Right atrium auricular region (tissue), 2 donors: ENCODE measurements at regions not wholly inside any gene's neighbourhood (a gene's known extent, or its start where the extent isn't known, plus 50 kb on each side); places are given as distances from the start of the nearest gene placed in this dataset.

Experiments used
- DNase-seq: peaks from one replicate; pipeline ENCODE4 v3.0.0-alpha.2; 2019; ENCODE audit warnings: low spot score
- H3K27ac ChIP-seq, 2 donors: fragments of 200-600 bp; sonication (generic); 1 replicate in 1 of 2; 2 replicates in 1 of 2; pipeline ENCODE4 v1.5.1; 2016 to 2019
- H3K27me3 ChIP-seq, 2 donors: fragments of 200-600 bp; sonication (generic); one replicate each; pipeline versions ENCODE4 v1.5.1 to v1.6.0; 2017 to 2019
- H3K36me3 ChIP-seq: fragments of 200-600 bp; sonication (generic); one replicate; pipeline ENCODE4 v1.5.1; 2016
- H3K4me1 ChIP-seq, 2 donors: fragments of 200-600 bp; sonication (generic); one replicate each; pipeline versions ENCODE4 v1.5.1 to v1.6.0; 2017 to 2019
- H3K4me3 ChIP-seq, 2 donors: fragments of 200-600 bp; sonication (generic); 1 replicate in 1 of 2; 2 replicates in 1 of 2; pipeline ENCODE4 v1.5.1; 2017 to 2019; ENCODE audit warnings: mild to moderate bottlenecking in 1 of 2, moderate library complexity in 1 of 2
- H3K9me3 ChIP-seq, 2 donors: fragments of 200-600 bp; sonication (generic); one replicate each; pipeline ENCODE4 v1.5.1; 2019
- TF ChIP-seq, protein P1 (sequence below), 2 donors: fragments of 200-600 bp; sonication (generic); IDR thresholded peaks; one replicate each; pipeline ENCODE4 v1.5.1; 2019; ENCODE audit warnings: antibody characterized with exemption in 2 of 2

DNA sequence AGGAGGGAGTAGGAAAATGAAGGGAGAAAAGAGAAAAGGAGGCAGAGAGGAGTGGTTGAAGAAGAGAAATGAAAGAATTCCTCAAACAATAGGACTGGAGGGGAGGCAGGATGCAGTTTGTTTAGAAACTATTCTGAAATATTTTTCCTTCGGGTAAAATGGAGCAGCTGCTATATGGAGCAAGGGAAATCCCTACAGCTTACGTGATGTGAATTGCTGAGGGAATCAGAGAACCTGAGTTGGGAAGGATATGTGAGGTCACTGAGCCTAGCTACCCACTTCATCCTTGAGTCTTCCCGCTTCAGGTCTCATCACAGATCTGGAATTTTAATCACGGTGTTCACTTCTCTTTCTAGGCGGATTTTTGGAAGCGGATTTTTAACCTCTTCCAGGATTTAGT, 204.3 kb downstream of the ERCC6L2 start:
- no peak for DNase-seq
- Histone ChIP-seq H3K4me1 (no peaks in the 10 kb centered on the region), H3K27ac (no peak overlapping the region), H3K9me3 (no peaks in the 10 kb centered on the region), H3K36me3 (no peaks in the 10 kb centered on the region), H3K4me3 (no peak overlapping the region), H3K27me3 (no peaks in the 10 kb centered on the region)
- TF ChIP-seq, protein P1, sequence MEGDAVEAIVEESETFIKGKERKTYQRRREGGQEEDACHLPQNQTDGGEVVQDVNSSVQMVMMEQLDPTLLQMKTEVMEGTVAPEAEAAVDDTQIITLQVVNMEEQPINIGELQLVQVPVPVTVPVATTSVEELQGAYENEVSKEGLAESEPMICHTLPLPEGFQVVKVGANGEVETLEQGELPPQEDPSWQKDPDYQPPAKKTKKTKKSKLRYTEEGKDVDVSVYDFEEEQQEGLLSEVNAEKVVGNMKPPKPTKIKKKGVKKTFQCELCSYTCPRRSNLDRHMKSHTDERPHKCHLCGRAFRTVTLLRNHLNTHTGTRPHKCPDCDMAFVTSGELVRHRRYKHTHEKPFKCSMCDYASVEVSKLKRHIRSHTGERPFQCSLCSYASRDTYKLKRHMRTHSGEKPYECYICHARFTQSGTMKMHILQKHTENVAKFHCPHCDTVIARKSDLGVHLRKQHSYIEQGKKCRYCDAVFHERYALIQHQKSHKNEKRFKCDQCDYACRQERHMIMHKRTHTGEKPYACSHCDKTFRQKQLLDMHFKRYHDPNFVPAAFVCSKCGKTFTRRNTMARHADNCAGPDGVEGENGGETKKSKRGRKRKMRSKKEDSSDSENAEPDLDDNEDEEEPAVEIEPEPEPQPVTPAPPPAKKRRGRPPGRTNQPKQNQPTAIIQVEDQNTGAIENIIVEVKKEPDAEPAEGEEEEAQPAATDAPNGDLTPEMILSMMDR (IDR thresholded peaks at IDR 0.05) = no peak

DNA sequence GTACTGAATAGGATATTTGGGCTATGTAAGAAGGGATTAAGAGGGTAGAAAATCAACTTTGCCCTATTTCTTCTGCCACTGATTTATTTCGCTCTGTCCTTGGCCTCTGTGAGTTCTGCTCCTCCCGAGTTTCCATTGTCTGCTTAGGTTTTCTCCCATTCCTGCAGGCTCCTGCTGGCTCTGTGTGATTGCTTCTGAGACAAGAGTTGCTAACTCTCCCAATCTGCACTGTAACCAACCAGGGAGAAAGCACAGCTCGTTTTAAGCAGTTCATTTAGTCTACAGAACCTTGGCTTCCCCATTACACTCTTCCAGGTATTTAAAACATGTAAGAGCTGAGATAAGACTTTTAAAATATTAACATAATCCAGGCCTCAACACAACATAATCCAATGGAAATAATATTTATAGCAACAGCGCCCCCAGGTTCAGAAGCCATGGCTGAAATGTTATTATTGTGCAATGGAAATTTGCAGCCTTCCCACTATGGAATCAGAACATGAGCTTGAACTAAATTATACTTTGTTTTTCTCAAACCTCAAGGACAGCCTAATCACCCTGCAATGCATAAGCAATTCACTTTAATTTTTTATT, 203.5 kb downstream of the ERCC6L2 start:
- Histone ChIP-seq H3K4me3 (no peak overlapping the region), H3K27me3 (no peaks in the 10 kb centered on the region), H3K27ac (no peak overlapping the region), H3K4me1 (peaks cover 0 to 1% of the 10 kb centered on the region in 2 donors), H3K36me3 (no peaks in the 10 kb centered on the region), H3K9me3 (no peaks in the 10 kb centered on the region)
- TF ChIP-seq, protein P1 (IDR thresholded peaks at IDR 0.05) = no peak
- no peak for DNase-seq

DNA sequence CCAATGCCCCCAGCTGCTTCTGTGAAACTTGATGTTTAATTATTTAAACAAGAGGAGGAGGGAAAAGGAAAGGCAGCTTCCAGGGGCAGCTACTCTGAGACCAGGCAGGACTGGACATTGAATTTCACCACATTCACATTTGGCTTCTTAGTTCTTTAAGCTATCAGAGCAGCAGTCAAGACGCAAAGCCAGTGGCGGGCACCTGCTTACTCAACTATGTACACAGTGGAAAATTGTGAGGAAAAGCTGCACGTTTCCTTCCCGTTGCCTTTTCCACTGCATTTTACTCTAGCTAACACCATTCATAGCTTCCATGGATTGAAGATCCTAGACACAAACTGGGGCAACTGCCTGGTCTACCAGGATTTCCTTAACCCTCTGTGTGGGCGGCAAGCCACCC, 200.3 kb downstream of the ERCC6L2 start:
- Histone ChIP-seq H3K9me3 (no peaks in the 10 kb centered on the region), H3K4me1 (peaks cover 0 to 10% of the 10 kb centered on the region in 2 donors), H3K4me3 (no peak overlapping the region), H3K27me3 (no peaks in the 10 kb centered on the region), H3K36me3 (no peaks in the 10 kb centered on the region), H3K27ac (no peak overlapping the region)
- no peak for DNase-seq
- TF ChIP-seq, protein P1 (IDR thresholded peaks at IDR 0.05) = no peak

DNA sequence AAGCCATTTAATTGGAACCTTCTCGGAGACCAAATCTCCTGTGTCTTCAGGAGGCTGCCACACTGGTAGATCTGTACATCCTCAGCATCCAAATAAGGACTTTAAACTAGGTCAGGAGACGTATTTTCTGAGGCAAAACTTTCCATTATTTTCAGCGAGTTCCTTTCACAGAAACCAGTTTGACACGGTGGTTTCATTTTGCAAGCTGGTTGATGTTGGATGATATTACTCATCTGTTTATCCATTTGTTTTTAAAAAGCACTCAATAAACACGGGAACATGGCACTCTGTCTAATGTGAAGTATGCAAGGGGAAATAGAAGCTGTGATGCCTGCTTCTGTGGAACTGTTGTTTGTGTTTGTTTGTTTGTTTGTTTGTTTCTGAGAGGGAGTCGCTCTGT, 199.6 kb downstream of the ERCC6L2 start:
- H3K36me3 ChIP-seq = no peaks in the 10 kb centered on the region
- no peaks in the 10 kb centered on the region for H3K27me3 ChIP-seq
- no peaks in the 10 kb centered on the region for H3K9me3 ChIP-seq
- TF ChIP-seq, protein P1 (IDR thresholded peaks at IDR 0.05) = no peak
- no peak overlapping the region for H3K4me3 ChIP-seq
- no peak for DNase-seq
- H3K4me1 ChIP-seq = peaks cover 0 to 10% of the 10 kb centered on the region in 2 donors
- H3K27ac ChIP-seq = no peak overlapping the region

DNA sequence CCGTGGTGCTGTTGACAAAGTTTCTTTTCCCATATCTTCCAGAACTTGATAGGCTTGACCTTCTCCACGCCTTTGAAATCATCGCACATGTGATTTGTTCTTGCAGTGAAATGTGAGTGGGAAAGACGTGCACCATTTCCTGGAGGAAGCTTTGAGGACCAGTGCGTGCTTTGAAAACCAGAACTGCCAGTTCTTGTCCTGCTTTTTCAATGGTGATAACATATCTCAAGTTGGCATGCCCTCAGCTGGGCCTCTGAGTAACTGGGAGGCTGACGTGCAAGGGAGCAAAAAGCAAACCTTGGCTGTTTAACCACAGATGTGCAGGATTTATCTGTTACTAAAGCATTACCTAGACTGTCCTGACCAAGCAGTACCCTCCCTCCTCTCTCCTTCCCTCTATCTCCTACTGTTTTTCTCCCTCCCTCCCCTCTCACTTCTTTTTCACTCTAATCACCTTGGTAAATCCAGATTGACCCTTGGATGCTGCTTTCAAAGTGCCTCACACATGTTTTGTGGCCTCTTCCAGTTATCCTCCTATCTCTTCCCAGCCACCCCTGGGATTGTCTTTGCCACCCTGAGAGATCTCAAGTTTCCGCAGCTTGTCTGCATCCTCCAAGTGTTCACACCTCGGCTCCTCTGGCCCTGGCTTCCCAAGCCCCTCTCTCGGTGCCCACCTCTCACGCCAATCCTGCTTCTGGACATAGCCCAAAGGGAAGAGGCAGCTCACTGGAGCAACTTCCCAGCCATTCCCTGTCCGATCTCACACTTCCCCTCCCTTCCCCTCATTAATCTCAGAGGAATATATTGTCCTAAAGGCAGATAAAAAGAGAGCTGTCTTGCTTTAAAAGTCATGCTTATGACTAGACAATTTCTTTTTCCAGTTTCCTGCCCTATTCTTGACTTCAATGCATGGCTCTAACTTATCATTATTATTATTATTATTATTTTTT, 198.3 kb downstream of the ERCC6L2 start:
- no peaks in the 10 kb centered on the region for H3K9me3 ChIP-seq
- no peak overlapping the region for H3K4me3 ChIP-seq
- no peak for DNase-seq
- H3K36me3 ChIP-seq = no peaks in the 10 kb centered on the region
- no peak overlapping the region for H3K27ac ChIP-seq
- TF ChIP-seq, protein P1 (IDR thresholded peaks at IDR 0.05) = no peak
- H3K4me1 ChIP-seq = peaks cover 0 to 10% of the 10 kb centered on the region in 2 donors
- H3K27me3 ChIP-seq = no peaks in the 10 kb centered on the region
